Breast epithelium (tissue), 4 donors: ENCODE measurements at regions not wholly inside any gene's neighbourhood (a gene's known extent, or its start where the extent isn't known, plus 50 kb on each side); places are given as distances from the start of the nearest gene placed in this dataset.

Experiments used
- DNase-seq, 2 donors: peaks; one replicate each; pipeline ENCODE4 v3.0.0-alpha.2; 2019; ENCODE audit warnings: low spot score in 2 of 2
- H3K27ac ChIP-seq, 2 donors: fragments of 200-600 bp; sonication (generic) in 1 of 2; one replicate each; pipeline ENCODE4 v1.5.1; 2016 to 2019; ENCODE audit warnings: mild to moderate bottlenecking in 1 of 2
- H3K27me3 ChIP-seq, 2 donors: fragments of 200-600 bp; sonication (generic) in 1 of 2; one replicate each; pipeline versions ENCODE4 v1.5.1 to v1.6.0; 2017 to 2019; ENCODE audit warnings: control low read depth in 1 of 2, mild to moderate bottlenecking in 1 of 2
- H3K36me3 ChIP-seq: fragments of 200-600 bp; one replicate; pipeline ENCODE4 v1.5.1; 2019
- H3K4me1 ChIP-seq, 2 donors: fragments of 200-600 bp; sonication (generic); one replicate each; pipeline ENCODE4 v1.5.1; 2016 to 2019; ENCODE audit warnings: control low read depth in 1 of 2
- H3K4me3 ChIP-seq, 3 donors: fragments of 200-600 bp; sonication (generic); 1 replicate in 2 of 3; 2 replicates in 1 of 3; pipeline ENCODE4 v1.5.1; 2016 to 2019; ENCODE audit warnings: mild to moderate bottlenecking in 3 of 3, moderate library complexity in 2 of 3
- H3K9me3 ChIP-seq, 2 donors: fragments of 200-600 bp; sonication (generic) in 1 of 2; one replicate each; pipeline ENCODE4 v1.5.1; 2016 to 2019; ENCODE audit warnings: control low read depth in 1 of 2
- CTCF ChIP-seq, 3 donors: fragments of 450-650 bp; IDR thresholded peaks; one replicate each; pipeline ENCODE4 v1.5.1; 2016 to 2017; ENCODE audit warnings: antibody characterized with exemption in 3 of 3, mild to moderate bottlenecking in 3 of 3, moderate library complexity in 3 of 3
- POLR2A ChIP-seq: fragments of 450-650 bp; IDR thresholded peaks from one replicate; pipeline ENCODE4 v1.6.1; 2016; ENCODE audit warnings: antibody characterized with exemption, mild to moderate bottlenecking, moderate library complexity
- POLR2AphosphoS5 ChIP-seq, 3 donors: sonication (generic); formaldehyde crosslinking; IDR thresholded peaks; one replicate each; pipeline ENCODE4 v1.6.1; 2017; ENCODE audit warnings: antibody characterized with exemption in 3 of 3
- intact Hi-C: fragments of 100-400 bp; cut with DNase I; formaldehyde crosslinking; loops from one replicate; pipeline ENCODE4 v1.15.1; 2023; ENCODE audit warnings: low total_unique reads

GRCh38 chrX:9235722-9236121 lies 201.8 kb upstream of the FAM9B start:
- intact Hi-C loops, result no loop called here
- DNase-seq, result no peak
- no peaks in the 10 kb centered on the region for H3K9me3 ChIP-seq
- H3K4me1 ChIP-seq, result no peaks in the 10 kb centered on the region
- no peaks in the 10 kb centered on the region for H3K27me3 ChIP-seq
- TF ChIP-seq POLR2AphosphoS5 (IDR thresholded peaks at IDR 0.05) (no peak), POLR2A (no peak), CTCF (IDR thresholded peaks at IDR 0.05) (no peak)
- no peak overlapping the region for H3K4me3 ChIP-seq
- H3K36me3 ChIP-seq, result no peaks in the 10 kb centered on the region
- H3K27ac ChIP-seq, result no peak overlapping the region

- H3K36me3 ChIP-seq, result no peaks in the 10 kb centered on the region
- TF ChIP-seq POLR2AphosphoS5 (IDR thresholded peaks at IDR 0.05) (no peak), POLR2A (no peak), CTCF (IDR thresholded peaks at IDR 0.05) (no peak)
- peaks cover 0 to 6% of the 10 kb centered on the region in 2 donors for H3K27me3 ChIP-seq
- intact Hi-C loops, result no loop called here
- H3K4me3 ChIP-seq, result no peak overlapping the region
- no peak overlapping the region for H3K27ac ChIP-seq
- DNase-seq, result no peak
- H3K9me3 ChIP-seq, result no peaks in the 10 kb centered on the region
- H3K4me1 ChIP-seq, result no peaks in the 10 kb centered on the region
Measured at GRCh38 chrX:9240956-9241355, 207.0 kb upstream of the FAM9B start.

- Histone ChIP-seq H3K27ac (no peak overlapping the region), H3K4me3 (no peak overlapping the region), H3K36me3 (no peaks in the 10 kb centered on the region), H3K4me1 (no peaks in the 10 kb centered on the region), H3K9me3 (no peaks in the 10 kb centered on the region), H3K27me3 (peaks cover 0 to 6% of the 10 kb centered on the region in 2 donors)
- no peak for TF ChIP-seq POLR2AphosphoS5 (IDR thresholded peaks at IDR 0.05)
- TF ChIP-seq CTCF (IDR thresholded peaks at IDR 0.05), result no peak
- no peak for TF ChIP-seq POLR2A
- DNase-seq, result peak in 1 of 2 donors; percentile 34
- intact Hi-C loops, result no loop called here
Measured at GRCh38 chrX:9241427-9241826, 207.5 kb upstream of the FAM9B start.

- Histone ChIP-seq H3K4me1 (no peaks in the 10 kb centered on the region), H3K4me3 (no peak overlapping the region), H3K27me3 (no peaks in the 10 kb centered on the region), H3K27ac (no peak overlapping the region), H3K9me3 (no peaks in the 10 kb centered on the region), H3K36me3 (no peaks in the 10 kb centered on the region)
- intact Hi-C loops, result no loop called here
- TF ChIP-seq CTCF (IDR thresholded peaks at IDR 0.05) (no peak), POLR2A (no peak), POLR2AphosphoS5 (IDR thresholded peaks at IDR 0.05) (no peak)
- DNase-seq, result no peak
Measured at GRCh38 chrX:9249051-9249846, 215.3 kb upstream of the FAM9B start.

GRCh38 chrX:9252182-9252581 lies 212.7 kb upstream of the TBL1X start:
- intact Hi-C loops, result no loop called here
- H3K4me3 ChIP-seq, result no peak overlapping the region
- H3K4me1 ChIP-seq, result no peaks in the 10 kb centered on the region
- no peak for DNase-seq
- no peaks in the 10 kb centered on the region for H3K36me3 ChIP-seq
- TF ChIP-seq POLR2A, result no peak
- TF ChIP-seq POLR2AphosphoS5 (IDR thresholded peaks at IDR 0.05), result no peak
- no peak for TF ChIP-seq CTCF (IDR thresholded peaks at IDR 0.05)
- no peaks in the 10 kb centered on the region for H3K27me3 ChIP-seq
- no peak overlapping the region for H3K27ac ChIP-seq
- no peaks in the 10 kb centered on the region for H3K9me3 ChIP-seq
